ENCODE measurements at regions not wholly inside any gene's neighbourhood (a gene's known extent, or its start where the extent isn't known, plus 50 kb on each side); places are given as distances from the start of the nearest gene placed in this dataset.
"Not testable (repeated sequence)": the region's sequence is repeated elsewhere in the genome, so short reads cannot be mapped to it uniquely, and the experiment has no call there.

- no peak for DNase-seq (ENCODE audit: low read depth in 2 of 2)
Measured at GRCh38 chr17:73841431-73842060, 197.3 kb upstream of the SDK2 start.

- DNase-seq (ENCODE audit: low read depth in 2 of 2): no peak
Measured at GRCh38 chr17:73847952-73848351, 203.7 kb upstream of the SDK2 start.

- DNase-seq (ENCODE audit: low read depth in 2 of 2): no peak
Measured at GRCh38 chr17:73850426-73850825, 206.2 kb upstream of the SDK2 start.

- DNase-seq (ENCODE audit: low read depth in 2 of 2): no peak
Measured at GRCh38 chr17:73851091-73851490, 206.8 kb upstream of the SDK2 start.

- DNase-seq (ENCODE audit: low read depth in 2 of 2): no peak
Measured at GRCh38 chr17:73851921-73852320, 207.7 kb upstream of the SDK2 start.

GRCh38 chr17:73855720-73856333, 211.6 kb upstream of the SDK2 start:
- DNase-seq (ENCODE audit: low read depth in 2 of 2): no peak

- no peak for DNase-seq (ENCODE audit: low read depth in 2 of 2)
Measured at GRCh38 chr17:73856556-73856955, 212.3 kb upstream of the SDK2 start.

- not testable (repeated sequence) for DNase-seq (ENCODE audit: low read depth in 2 of 2)
Measured at GRCh38 chr17:73859439-73860008, 215.3 kb upstream of the SDK2 start.

GRCh38 chr17:73861543-73861942, 217.3 kb upstream of the SDK2 start:
- DNase-seq (ENCODE audit: low read depth in 2 of 2): no peak

GRCh38 chr17:73863761-73864535, 219.7 kb upstream of the SDK2 start:
- no peak for DNase-seq (ENCODE audit: low read depth in 2 of 2)

GRCh38 chr17:73865831-73866230, 221.6 kb upstream of the SDK2 start:
- DNase-seq (ENCODE audit: low read depth in 2 of 2): no peak

GRCh38 chr17:73867056-73867455, 222.8 kb upstream of the SDK2 start:
- DNase-seq (ENCODE audit: low read depth in 2 of 2): no peak

- DNase-seq (ENCODE audit: low read depth in 2 of 2): no peak
Measured at GRCh38 chr17:73870068-73870467, 225.8 kb upstream of the SDK2 start.

GRCh38 chr17:73870473-73870872, 226.2 kb upstream of the SDK2 start:
- DNase-seq (ENCODE audit: low read depth in 2 of 2): no peak

- DNase-seq (ENCODE audit: low read depth in 2 of 2): no peak
Measured at GRCh38 chr17:73872816-73873215, 228.6 kb upstream of the SDK2 start.

- peak in 1 of 2 donors; percentile 4 for DNase-seq (ENCODE audit: low read depth in 2 of 2)
Measured at GRCh38 chr17:73874008-73874720, 229.9 kb upstream of the SDK2 start.

- DNase-seq (ENCODE audit: low read depth in 2 of 2): no peak
Measured at GRCh38 chr17:73875346-73875745, 231.1 kb upstream of the SDK2 start.

- no peak for DNase-seq (ENCODE audit: low read depth in 2 of 2)
Measured at GRCh38 chr17:73877962-73878361, 233.7 kb upstream of the SDK2 start.

GRCh38 chr17:73878923-73879322, 234.7 kb upstream of the SDK2 start:
- DNase-seq (ENCODE audit: low read depth in 2 of 2): no peak

GRCh38 chr17:73879987-73880386, 235.7 kb upstream of the SDK2 start:
- no peak for DNase-seq (ENCODE audit: low read depth in 2 of 2)

GRCh38 chr17:73882590-73882989, 238.3 kb upstream of the SDK2 start:
- no peak for DNase-seq (ENCODE audit: low read depth in 2 of 2)

- DNase-seq (ENCODE audit: low read depth in 2 of 2): no peak
Measured at GRCh38 chr17:73883175-73883574, 238.9 kb upstream of the SDK2 start.

Measured in stimulated activated CD8-positive, alpha-beta memory T cell treated with anti-CD3 and anti-CD28 coated beads, Interleukin-15, amount 100 ng/mL, for 48 hours (primary cell).